Prostate gland (tissue), 2 donors: ENCODE measurements at regions not wholly inside any gene's neighbourhood (a gene's known extent, or its start where the extent isn't known, plus 50 kb on each side); places are given as distances from the start of the nearest gene placed in this dataset.

Experiments used
- DNase-seq: peaks from one replicate; pipeline ENCODE4 v3.0.0-alpha.2; 2019; ENCODE audit warnings: low spot score
- H3K27ac ChIP-seq, 2 donors: fragments of 200-600 bp; sonication (generic); 2 replicates each; pipeline ENCODE4 v1.5.1; 2017 to 2019
- H3K27me3 ChIP-seq: fragments of 200-600 bp; sonication (generic); replicated peaks from 2 replicates; pipeline ENCODE4 v1.5.1; 2019; ENCODE audit not compliant: insufficient read depth
- H3K36me3 ChIP-seq, 2 donors: fragments of 200-600 bp; sonication (generic); 1 replicate in 1 of 2; 2 replicates in 1 of 2; pipeline versions ENCODE4 v1.5.1 to v1.8.1; 2017 to 2019
- H3K4me1 ChIP-seq: fragments of 200-600 bp; sonication (generic); replicated peaks from 2 replicates; pipeline ENCODE4 v1.5.1; 2019
- H3K4me3 ChIP-seq, 2 donors: fragments of 200-600 bp; sonication (generic); 2 replicates each; pipeline ENCODE4 v1.5.1; 2017 to 2019
- H3K9me3 ChIP-seq: fragments of 200-600 bp; sonication (generic); 2 replicates; pipeline ENCODE4 v1.5.1; 2017
- CTCF ChIP-seq, 4 experiments: fragments of 200-600 bp in 2 of 4; fragments of 450-650 bp in 2 of 4; sonication (generic) in 2 of 4; IDR thresholded peaks; 1 replicate in 3 of 4; 2 replicates in 1 of 4; pipeline ENCODE4 v1.5.1; 2016 to 2019; ENCODE audit warnings: antibody characterized with exemption in 4 of 4, mild to moderate bottlenecking in 2 of 4, moderate library complexity in 2 of 4
- POLR2A ChIP-seq: fragments of 450-650 bp; IDR thresholded peaks from one replicate; pipeline ENCODE4 v1.6.1; 2016; ENCODE audit warnings: antibody characterized with exemption, mild to moderate bottlenecking
- POLR2AphosphoS5 ChIP-seq: sonication (generic); formaldehyde crosslinking; IDR thresholded peaks from one replicate; pipeline ENCODE4 v1.6.1; 2017; ENCODE audit warnings: antibody characterized with exemption
- WGBS: methylation state at CpG from one replicate; pipeline ENCODE4 v1.1.5; 2018; 5-methylcytosine and 5-hydroxymethylcytosine counted together
- intact Hi-C: fragments of 100-400 bp; cut with DNase I; formaldehyde crosslinking; loops from one replicate; pipeline ENCODE4 v1.14.2; 2022

- H3K4me1 ChIP-seq, result no peaks in the 10 kb centered on the region
- intact Hi-C loops, result no loop called here
- no peak for DNase-seq
- H3K4me3 ChIP-seq, result no peak overlapping the region
- 92% methylated on average over 7 of the region's 7 CpGs for WGBS
- no peaks in the 10 kb centered on the region for H3K27me3 ChIP-seq
- no peak overlapping the region for H3K27ac ChIP-seq
- H3K9me3 ChIP-seq, result no peaks in the 10 kb centered on the region
- TF ChIP-seq POLR2A, result no peak
- TF ChIP-seq CTCF (IDR thresholded peaks at IDR 0.05), result no peak
- no peak for TF ChIP-seq POLR2AphosphoS5
- H3K36me3 ChIP-seq, result no peaks in the 10 kb centered on the region
These were observed 518.1 kb upstream of the JARID2 start for GRCh38 chr6:14727494-14728395.

GRCh38 chr6:14728396-14729024 is 517.4 kb upstream of the JARID2 start:
- no peak for DNase-seq

GRCh38 chr6:14729129-14729871 is 516.6 kb upstream of the JARID2 start:
- Histone ChIP-seq H3K36me3 (no peaks in the 10 kb centered on the region), H3K4me3 (no peak overlapping the region), H3K9me3 (no peaks in the 10 kb centered on the region), H3K27me3 (no peaks in the 10 kb centered on the region), H3K27ac (no peak overlapping the region), H3K4me1 (no peaks in the 10 kb centered on the region)
- intact Hi-C loops, result no loop called here
- TF ChIP-seq POLR2AphosphoS5, result no peak
- TF ChIP-seq POLR2A, result no peak
- TF ChIP-seq CTCF (IDR thresholded peaks at IDR 0.05), result no peak
- no peak for DNase-seq
- 82% methylated on average over 13 of the region's 13 CpGs for WGBS

More at GRCh38 chr6:14728396-14729024, 517.4 kb upstream of the JARID2 start:
- 85% methylated on average over 10 of the region's 10 CpGs for WGBS
- intact Hi-C loops, result no loop called here
- Histone ChIP-seq H3K36me3 (no peaks in the 10 kb centered on the region), H3K4me1 (no peaks in the 10 kb centered on the region), H3K4me3 (no peak overlapping the region), H3K27me3 (no peaks in the 10 kb centered on the region), H3K27ac (no peak overlapping the region), H3K9me3 (no peaks in the 10 kb centered on the region)
- TF ChIP-seq POLR2AphosphoS5, result no peak
- no peak for TF ChIP-seq POLR2A
- no peak for TF ChIP-seq CTCF (IDR thresholded peaks at IDR 0.05)

- no peak for DNase-seq
- intact Hi-C loops, result no loop called here
- H3K27ac ChIP-seq, result no peak overlapping the region
- WGBS, result 83% methylated on average over 9 of the region's 9 CpGs
- H3K9me3 ChIP-seq, result no peaks in the 10 kb centered on the region
- H3K27me3 ChIP-seq, result no peaks in the 10 kb centered on the region
- H3K36me3 ChIP-seq, result no peaks in the 10 kb centered on the region
- H3K4me1 ChIP-seq, result no peaks in the 10 kb centered on the region
- no peak for TF ChIP-seq CTCF (IDR thresholded peaks at IDR 0.05)
- no peak for TF ChIP-seq POLR2A
- TF ChIP-seq POLR2AphosphoS5, result no peak
- no peak overlapping the region for H3K4me3 ChIP-seq
These were observed 515.2 kb upstream of the JARID2 start for GRCh38 chr6:14730654-14731053.
